Naive thymus-derived CD4-positive, alpha-beta T cell (primary cell): ENCODE measurements at regions not wholly inside any gene's neighbourhood (a gene's known extent, or its start where the extent isn't known, plus 50 kb on each side); places are given as distances from the start of the nearest gene placed in this dataset.
A peak's percentile ranks its signal among the peaks of the same experiment; 100 is the strongest.

Experiments used
- ATAC-seq: fragments of 150-1000 bp; cut with Tn5 transposase; 2 replicates; pipeline ENCODE4 v1.10.0; 2021; ENCODE audit warnings: mild to moderate bottlenecking, moderate library complexity
- CTCF ChIA-PET: fragments of 350-600 bp; sonication (Branson Sonifier 250); formaldehyde crosslinking; loops from one replicate; lab custom pipeline; 2021; ENCODE audit warnings: antibody characterized with exemption; lab: Charles Lee
- POLR2A ChIA-PET: fragments of 350-600 bp; sonication (Branson Sonifier 250); formaldehyde crosslinking; loops from one replicate; lab custom pipeline; 2021; ENCODE audit warnings: antibody characterized with exemption, inconsistent platforms; lab: Charles Lee
- DNase-seq, 9 donors: peaks; one replicate each; pipeline versions ENCODE4 v3.0.0 to v3.0.0-alpha.2; 2020 to 2022; ENCODE audit warnings: mixed read lengths in 1 of 9
- H3K27ac ChIP-seq: one replicate; pipeline ENCODE4 v1.7.0; 2013; ENCODE audit warnings: mild to moderate bottlenecking, low read depth, low read length, moderate library complexity
- H3K27me3 ChIP-seq, 2 donors: one replicate each; pipeline ENCODE4 v1.7.0; 2013; ENCODE audit warnings: low read length in 2 of 2, mild to moderate bottlenecking in 2 of 2, moderate library complexity in 2 of 2; ENCODE audit not compliant: control insufficient read depth in 2 of 2, insufficient read depth in 2 of 2
- H3K36me3 ChIP-seq, 3 experiments: 1 replicate in 2 of 3; 2 replicates in 1 of 3; pipeline ENCODE4 v1.7.0; 2013; ENCODE audit warnings: low read length in 3 of 3, mild to moderate bottlenecking in 3 of 3, moderate library complexity in 1 of 3; ENCODE audit not compliant: insufficient read depth in 3 of 3, control insufficient read depth in 2 of 3
- H3K4me1 ChIP-seq, 2 donors: one replicate each; pipeline ENCODE4 v1.7.0; 2013; ENCODE audit warnings: low read length in 2 of 2, mild to moderate bottlenecking in 2 of 2, moderate library complexity in 1 of 2; ENCODE audit not compliant: control insufficient read depth in 2 of 2, insufficient read depth in 2 of 2
- H3K4me3 ChIP-seq: 2 replicates; pipeline ENCODE4 v1.7.0; 2013; ENCODE audit warnings: mild to moderate bottlenecking, low read length
- H3K9me3 ChIP-seq, 3 experiments: 1 replicate in 2 of 3; 2 replicates in 1 of 3; pipeline ENCODE4 v1.7.0; 2013; ENCODE audit warnings: low read length in 3 of 3; ENCODE audit not compliant: control insufficient read depth in 2 of 3
- H3K27ac Mint-ChIP-seq, 9 donors: one replicate each; pipeline ENCODE4 v1.8.0; 2020 to 2022; ENCODE audit warnings: mixed read lengths in 9 of 9, mild to moderate bottlenecking in 8 of 9, moderate library complexity in 5 of 9, inconsistent platforms in 2 of 9
- H3K27me3 Mint-ChIP-seq, 5 donors: one replicate each; pipeline ENCODE4 v1.8.0; 2021 to 2022; ENCODE audit warnings: mixed read lengths in 5 of 5, mild to moderate bottlenecking in 1 of 5
- H3K36me3 Mint-ChIP-seq, 5 donors: one replicate each; pipeline ENCODE4 v1.8.0; 2020 to 2022; ENCODE audit warnings: mixed read lengths in 5 of 5, mild to moderate bottlenecking in 3 of 5, inconsistent platforms in 1 of 5
- H3K4me1 Mint-ChIP-seq, 7 donors: one replicate each; pipeline ENCODE4 v1.8.0; 2020 to 2022; ENCODE audit warnings: mixed read lengths in 7 of 7, mild to moderate bottlenecking in 3 of 7, inconsistent platforms in 1 of 7
- H3K4me3 Mint-ChIP-seq, 10 donors: one replicate each; pipeline ENCODE4 v1.8.0; 2020 to 2022; ENCODE audit warnings: mild to moderate bottlenecking in 10 of 10, mixed read lengths in 10 of 10, moderate library complexity in 6 of 10, inconsistent platforms in 2 of 10
- H3K9me3 Mint-ChIP-seq, 11 donors: one replicate each; pipeline ENCODE4 v1.8.0; 2020 to 2022; ENCODE audit warnings: mixed read lengths in 11 of 11, mild to moderate bottlenecking in 4 of 11, inconsistent platforms in 1 of 11, moderate library complexity in 1 of 11
- intact Hi-C, 2 donors: fragments of 100-400 bp; cut with micrococcal nuclease; formaldehyde crosslinking; loops; one replicate each; pipeline ENCODE4 v1.15.1; 2023

- H3K27ac ChIP-seq = no peak overlapping the region
- ATAC-seq = no peak
- CTCF ChIA-PET = no interaction called here
- Mint-ChIP-seq H3K27me3 (peaks cover 8 to 28% (median 20%) of the 10 kb centered on the region in 5 donors), H3K9me3 (no peaks in the 10 kb centered on the region), H3K4me1 (peaks cover 0 to 2% (median 0%) of the 10 kb centered on the region in 7 donors), H3K4me3 (no peak overlapping the region), H3K36me3 (no peaks in the 10 kb centered on the region), H3K27ac (no peak overlapping the region)
- H3K9me3 ChIP-seq = no peaks in the 10 kb centered on the region
- no peak for DNase-seq
- H3K4me3 ChIP-seq = no peak overlapping the region
- intact Hi-C loops = no loop called here
- POLR2A ChIA-PET = no interaction called here
- H3K36me3 ChIP-seq = no peaks in the 10 kb centered on the region
- H3K27me3 ChIP-seq = no peaks in the 10 kb centered on the region
- no peaks in the 10 kb centered on the region for H3K4me1 ChIP-seq
Observed at GRCh38 chr15:72907733-72908132, 124.2 kb upstream of the ADPGK start.

DNA sequence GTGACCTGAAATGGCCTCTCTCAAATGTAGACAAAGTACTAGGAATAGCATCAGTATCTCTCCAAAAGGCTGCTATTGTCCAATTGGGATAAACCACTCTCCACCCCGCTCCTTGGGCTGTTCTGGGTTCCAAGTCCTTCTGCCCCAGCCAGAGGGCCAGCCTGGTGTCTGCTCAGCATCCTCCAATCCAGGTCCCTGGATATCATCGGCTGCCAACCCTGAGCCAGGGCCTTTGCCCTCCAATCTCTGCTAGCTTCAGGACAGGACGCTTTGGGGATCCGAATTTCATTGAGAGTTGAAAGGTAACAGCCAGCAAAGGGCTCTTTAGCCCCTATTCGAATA lies 119.3 kb upstream of the ADPGK start:
- no peak overlapping the region for H3K4me3 ChIP-seq
- ATAC-seq (no peak), DNase-seq (no peak)
- H3K4me1 Mint-ChIP-seq = peaks cover 0 to 1% (median 0%) of the 10 kb centered on the region in 7 donors
- no peaks in the 10 kb centered on the region for H3K36me3 Mint-ChIP-seq
- ChIA-PET CTCF (no interaction called here), POLR2A (no interaction called here)
- peaks cover 0 to 4% of the 10 kb centered on the region in 2 donors for H3K27me3 ChIP-seq
- no peak overlapping the region for H3K27ac Mint-ChIP-seq
- H3K9me3 Mint-ChIP-seq = no peaks in the 10 kb centered on the region
- no peak overlapping the region for H3K4me3 Mint-ChIP-seq
- intact Hi-C loops = no loop called here
- no peaks in the 10 kb centered on the region for H3K4me1 ChIP-seq
- no peak overlapping the region for H3K27ac ChIP-seq
- no peaks in the 10 kb centered on the region for H3K36me3 ChIP-seq
- peaks cover 37 to 53% (median 42%) of the 10 kb centered on the region in 5 donors for H3K27me3 Mint-ChIP-seq
- no peaks in the 10 kb centered on the region for H3K9me3 ChIP-seq

DNA sequence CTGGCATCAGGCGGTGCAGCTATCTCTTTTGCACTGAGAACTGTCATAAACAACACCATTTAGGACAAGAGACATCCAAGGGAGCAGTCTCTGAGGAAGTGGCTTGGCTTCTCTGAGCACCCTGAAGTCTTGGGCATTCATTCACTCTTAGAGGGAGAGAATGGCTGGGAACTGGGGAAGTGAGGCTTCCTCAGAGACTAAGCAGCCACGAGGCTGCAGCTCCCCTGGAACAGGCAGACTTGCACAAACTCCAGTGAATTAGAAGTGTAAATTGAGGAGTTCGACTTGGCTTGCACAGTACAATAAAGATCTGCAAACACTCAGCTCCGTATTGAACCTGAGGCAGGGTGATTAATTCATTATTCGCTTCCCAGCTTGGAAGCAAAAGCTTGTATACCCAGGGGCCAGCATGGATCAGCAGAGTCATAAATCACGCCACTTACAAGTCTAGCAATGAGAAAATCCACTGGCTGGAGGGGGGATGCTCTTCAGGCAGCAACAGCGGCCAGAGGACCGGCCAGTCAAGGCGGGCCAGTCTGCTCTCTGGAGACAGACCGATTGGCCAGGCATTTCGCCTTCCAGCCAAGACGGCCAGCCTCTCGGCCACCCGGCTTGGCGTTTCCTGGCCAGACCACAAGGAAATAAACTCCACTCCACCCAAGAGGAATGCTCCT lies 118.8 kb upstream of the ADPGK start:
- Mint-ChIP-seq H3K36me3 (no peaks in the 10 kb centered on the region), H3K4me3 (no peak overlapping the region), H3K9me3 (no peaks in the 10 kb centered on the region), H3K27ac (no peak overlapping the region), H3K27me3 (peaks cover 37 to 56% (median 42%) of the 10 kb centered on the region in 5 donors), H3K4me1 (peaks cover 0 to 1% (median 0%) of the 10 kb centered on the region in 7 donors)
- H3K27ac ChIP-seq = no peak overlapping the region
- ChIA-PET POLR2A (no interaction called here), CTCF (no interaction called here)
- intact Hi-C loops = no loop called here
- DNase-seq = no peak
- no peaks in the 10 kb centered on the region for H3K36me3 ChIP-seq
- peaks cover 0 to 4% of the 10 kb centered on the region in 2 donors for H3K27me3 ChIP-seq
- H3K4me3 ChIP-seq = no peak overlapping the region
- no peak for ATAC-seq
- H3K9me3 ChIP-seq = no peaks in the 10 kb centered on the region
- no peaks in the 10 kb centered on the region for H3K4me1 ChIP-seq

DNA sequence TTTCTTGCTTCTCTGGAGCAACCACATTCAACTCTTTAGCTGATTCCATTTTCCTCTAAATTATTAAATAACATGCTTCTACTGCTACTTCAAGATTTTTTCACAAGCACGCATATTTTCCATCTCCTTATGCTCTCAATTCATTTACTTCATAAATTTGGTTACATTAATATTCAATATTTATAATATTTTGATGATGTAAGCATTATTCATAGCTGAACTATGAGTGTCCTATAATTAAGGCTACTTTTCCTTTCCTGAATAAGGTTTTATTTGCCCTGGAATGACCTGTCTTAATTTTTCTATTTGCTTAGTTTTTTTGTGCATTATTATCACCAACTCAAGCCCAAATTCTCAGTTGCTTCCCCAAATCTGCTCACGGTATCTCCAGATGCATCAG lies 109.4 kb upstream of the ADPGK start:
- no peaks in the 10 kb centered on the region for H3K9me3 ChIP-seq
- H3K4me1 ChIP-seq = no peaks in the 10 kb centered on the region
- no peak overlapping the region for H3K4me3 ChIP-seq
- Mint-ChIP-seq H3K27me3 (peaks cover 27 to 51% (median 42%) of the 10 kb centered on the region in 5 donors), H3K4me3 (no peak overlapping the region), H3K9me3 (peaks cover 0 to 9% (median 1%) of the 10 kb centered on the region in 11 donors), H3K4me1 (no peaks in the 10 kb centered on the region), H3K36me3 (no peaks in the 10 kb centered on the region), H3K27ac (no peak overlapping the region)
- no peaks in the 10 kb centered on the region for H3K36me3 ChIP-seq
- H3K27me3 ChIP-seq = peaks cover 0 to 6% of the 10 kb centered on the region in 2 donors
- intact Hi-C loops = no loop called here
- H3K27ac ChIP-seq = no peak overlapping the region
- ChIA-PET POLR2A (no interaction called here), CTCF (no interaction called here)
- ATAC-seq (no peak), DNase-seq (no peak)

DNA sequence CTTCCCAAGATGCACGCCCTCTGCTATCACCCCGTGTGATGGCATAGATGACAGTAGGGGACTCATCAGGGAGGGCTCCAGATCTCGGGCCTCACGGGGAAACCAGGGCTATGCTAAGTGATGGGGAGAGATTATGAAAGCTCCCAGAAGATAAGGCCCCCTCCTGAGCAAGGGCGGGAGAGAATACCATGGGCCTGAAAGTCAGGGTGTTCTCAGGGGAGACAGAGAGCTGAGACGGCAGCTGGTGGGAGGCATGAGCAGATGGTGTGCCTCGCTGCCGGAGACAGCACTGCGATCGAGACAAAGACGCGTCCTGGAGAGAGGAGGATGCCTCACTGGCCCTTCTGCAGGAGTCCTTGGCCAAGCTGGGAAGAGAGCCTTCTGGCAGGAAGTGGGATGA lies 106.5 kb upstream of the ADPGK start:
- no peaks in the 10 kb centered on the region for H3K36me3 ChIP-seq
- CTCF ChIA-PET = no interaction called here
- no peaks in the 10 kb centered on the region for H3K27me3 ChIP-seq
- H3K27ac ChIP-seq = no peak overlapping the region
- no peak overlapping the region for H3K4me3 ChIP-seq
- no peak for ATAC-seq
- Mint-ChIP-seq H3K4me1 (no peaks in the 10 kb centered on the region), H3K9me3 (peaks cover 0 to 12% (median 4%) of the 10 kb centered on the region in 11 donors), H3K36me3 (no peaks in the 10 kb centered on the region), H3K27me3 (peaks cover 16 to 41% (median 29%) of the 10 kb centered on the region in 5 donors), H3K27ac (peak overlapping the region in 1 of 9 donors; percentile 4), H3K4me3 (no peak overlapping the region)
- no peaks in the 10 kb centered on the region for H3K4me1 ChIP-seq
- DNase-seq = no peak
- intact Hi-C loops = no loop called here
- H3K9me3 ChIP-seq = no peaks in the 10 kb centered on the region
- POLR2A ChIA-PET = no interaction called here

- H3K27me3 ChIP-seq = no peaks in the 10 kb centered on the region
- ChIA-PET CTCF (no interaction called here), POLR2A (no interaction called here)
- no peaks in the 10 kb centered on the region for H3K4me1 Mint-ChIP-seq
- H3K36me3 Mint-ChIP-seq = peaks cover 0 to 2% (median 0%) of the 10 kb centered on the region in 5 donors
- H3K9me3 ChIP-seq = no peaks in the 10 kb centered on the region
- H3K4me1 ChIP-seq = no peaks in the 10 kb centered on the region
- no peaks in the 10 kb centered on the region for H3K36me3 ChIP-seq
- H3K4me3 Mint-ChIP-seq = no peak overlapping the region
- no peak overlapping the region for H3K4me3 ChIP-seq
- H3K27ac ChIP-seq = no peak overlapping the region
- peaks cover 16 to 41% (median 27%) of the 10 kb centered on the region in 5 donors for H3K27me3 Mint-ChIP-seq
- DNase-seq (no peak), ATAC-seq (no peak)
- intact Hi-C loops = no loop called here
- H3K9me3 Mint-ChIP-seq = peaks cover 0 to 12% (median 4%) of the 10 kb centered on the region in 11 donors
- H3K27ac Mint-ChIP-seq = no peak overlapping the region
Observed at GRCh38 chr15:72889545-72889944, 106.0 kb upstream of the ADPGK start.

DNA sequence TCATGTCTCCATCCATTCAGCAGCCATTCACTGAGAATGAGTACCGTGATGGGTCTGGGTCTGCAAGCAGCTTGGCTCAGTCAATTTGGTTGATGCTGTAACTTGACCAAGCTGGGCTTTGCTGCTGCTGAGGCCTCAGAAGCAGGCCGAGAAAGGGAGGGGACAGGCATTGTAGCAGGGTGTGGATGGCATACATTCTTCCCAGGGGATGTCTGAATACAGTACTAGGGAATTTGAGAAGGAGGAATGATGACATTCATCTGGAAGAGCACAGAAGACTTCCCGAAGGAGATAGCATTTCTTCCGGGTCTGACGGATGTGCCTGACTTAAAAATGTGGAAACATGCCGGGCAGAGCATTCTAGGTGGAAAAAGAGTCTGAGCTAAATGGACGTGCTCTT lies 105.3 kb upstream of the ADPGK start:
- Histone ChIP-seq H3K4me3 (no peak overlapping the region), H3K27me3 (no peaks in the 10 kb centered on the region), H3K9me3 (no peaks in the 10 kb centered on the region), H3K27ac (no peak overlapping the region), H3K36me3 (no peaks in the 10 kb centered on the region), H3K4me1 (no peaks in the 10 kb centered on the region)
- peaks cover 0 to 4% (median 0%) of the 10 kb centered on the region in 5 donors for H3K36me3 Mint-ChIP-seq
- intact Hi-C loops = no loop called here
- ATAC-seq (no peak), DNase-seq (no peak)
- CTCF ChIA-PET = no interaction called here
- POLR2A ChIA-PET = no interaction called here
- H3K9me3 Mint-ChIP-seq = peaks cover 0 to 16% (median 4%) of the 10 kb centered on the region in 11 donors
- no peaks in the 10 kb centered on the region for H3K4me1 Mint-ChIP-seq
- H3K27me3 Mint-ChIP-seq = peaks cover 16 to 38% (median 20%) of the 10 kb centered on the region in 5 donors
- H3K4me3 Mint-ChIP-seq = no peak overlapping the region
- H3K27ac Mint-ChIP-seq = no peak overlapping the region
